WI38 (cell line): ENCODE measurements at regions not wholly inside any gene's neighbourhood (a gene's known extent, or its start where the extent isn't known, plus 50 kb on each side); places are given as distances from the start of the nearest gene placed in this dataset.
A peak's percentile ranks its signal among the peaks of the same experiment; 100 is the strongest.

Experiments
- H3K4me3 ChIP-seq: 2 replicates; pipeline ENCODE4 v1.5.1; 2011; ENCODE audit warnings: low read depth, mild to moderate bottlenecking, control low read depth, low read length
- TF ChIP-seq, protein P1 (sequence below): IDR thresholded peaks from 2 replicates; pipeline ENCODE4 v1.5.1; 2012; ENCODE audit warnings: low read depth, mild to moderate bottlenecking, control low read depth, low read length

DNA sequence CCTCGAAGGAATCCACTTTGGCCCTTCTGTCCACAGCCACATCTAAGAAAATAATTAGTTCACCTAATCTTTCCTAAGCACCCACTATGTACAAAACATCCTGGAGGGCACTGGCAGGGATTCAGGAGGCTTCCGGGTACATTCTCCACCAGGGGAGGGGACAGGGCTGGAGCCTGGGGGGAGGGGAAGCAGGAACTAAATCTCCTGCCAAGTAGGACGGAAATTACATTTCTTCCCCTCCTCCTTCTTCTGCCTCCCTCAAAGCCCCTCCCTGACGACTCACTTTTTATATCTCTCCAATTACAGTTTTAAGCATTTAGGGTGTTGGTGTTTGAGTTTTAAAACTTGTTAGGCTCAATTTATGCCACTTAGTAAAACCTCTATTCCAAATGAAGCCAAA, 203.1 kb downstream of the BCOR start:
- no peak overlapping the region for H3K4me3 ChIP-seq
- TF ChIP-seq, protein P1, sequence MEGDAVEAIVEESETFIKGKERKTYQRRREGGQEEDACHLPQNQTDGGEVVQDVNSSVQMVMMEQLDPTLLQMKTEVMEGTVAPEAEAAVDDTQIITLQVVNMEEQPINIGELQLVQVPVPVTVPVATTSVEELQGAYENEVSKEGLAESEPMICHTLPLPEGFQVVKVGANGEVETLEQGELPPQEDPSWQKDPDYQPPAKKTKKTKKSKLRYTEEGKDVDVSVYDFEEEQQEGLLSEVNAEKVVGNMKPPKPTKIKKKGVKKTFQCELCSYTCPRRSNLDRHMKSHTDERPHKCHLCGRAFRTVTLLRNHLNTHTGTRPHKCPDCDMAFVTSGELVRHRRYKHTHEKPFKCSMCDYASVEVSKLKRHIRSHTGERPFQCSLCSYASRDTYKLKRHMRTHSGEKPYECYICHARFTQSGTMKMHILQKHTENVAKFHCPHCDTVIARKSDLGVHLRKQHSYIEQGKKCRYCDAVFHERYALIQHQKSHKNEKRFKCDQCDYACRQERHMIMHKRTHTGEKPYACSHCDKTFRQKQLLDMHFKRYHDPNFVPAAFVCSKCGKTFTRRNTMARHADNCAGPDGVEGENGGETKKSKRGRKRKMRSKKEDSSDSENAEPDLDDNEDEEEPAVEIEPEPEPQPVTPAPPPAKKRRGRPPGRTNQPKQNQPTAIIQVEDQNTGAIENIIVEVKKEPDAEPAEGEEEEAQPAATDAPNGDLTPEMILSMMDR: no peak

DNA sequence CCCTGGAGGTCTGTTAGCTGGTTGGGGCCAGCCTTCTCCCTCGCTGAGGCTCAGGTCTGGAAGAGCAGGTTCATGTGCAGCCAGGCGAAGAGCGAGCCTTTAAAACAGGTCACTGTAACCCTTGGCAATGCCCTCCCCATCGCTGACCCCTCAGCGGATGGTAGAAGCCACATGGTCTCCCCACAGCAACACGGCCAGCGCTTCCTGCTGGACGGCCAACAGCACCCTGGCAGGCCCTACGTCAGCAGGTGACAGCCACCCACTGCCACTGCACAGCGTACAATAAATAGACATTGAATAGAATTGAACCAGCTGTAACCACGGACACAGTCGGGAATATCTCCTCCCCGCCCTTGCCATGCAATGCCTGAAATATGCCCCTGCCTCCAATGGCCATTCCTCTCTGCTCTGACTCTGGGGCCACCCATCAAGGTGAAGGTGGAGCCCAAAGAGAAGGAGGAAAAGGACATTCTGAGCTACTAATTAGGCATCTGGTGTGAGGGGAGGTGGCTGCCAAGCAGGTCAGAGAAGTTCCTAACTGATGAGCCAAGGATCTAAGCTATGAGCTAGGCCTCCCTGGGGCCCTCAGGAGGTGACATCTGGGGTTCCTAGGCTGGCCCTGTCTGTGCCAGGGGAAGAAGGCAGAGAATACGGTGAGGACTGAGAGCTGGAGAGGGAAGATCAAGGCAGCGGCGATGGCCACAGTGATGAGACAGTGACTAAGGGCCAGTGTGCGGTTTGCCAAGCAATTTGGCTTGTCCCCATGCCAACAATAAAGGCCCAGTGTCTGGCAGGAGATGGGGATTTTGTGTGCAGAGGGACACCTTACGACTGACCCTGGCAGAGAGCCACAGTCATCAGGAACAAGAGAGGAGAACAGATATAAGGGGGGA, 202.3 kb downstream of the BCOR start:
- TF ChIP-seq, protein P1: no peak
- H3K4me3 ChIP-seq: no peak overlapping the region

DNA sequence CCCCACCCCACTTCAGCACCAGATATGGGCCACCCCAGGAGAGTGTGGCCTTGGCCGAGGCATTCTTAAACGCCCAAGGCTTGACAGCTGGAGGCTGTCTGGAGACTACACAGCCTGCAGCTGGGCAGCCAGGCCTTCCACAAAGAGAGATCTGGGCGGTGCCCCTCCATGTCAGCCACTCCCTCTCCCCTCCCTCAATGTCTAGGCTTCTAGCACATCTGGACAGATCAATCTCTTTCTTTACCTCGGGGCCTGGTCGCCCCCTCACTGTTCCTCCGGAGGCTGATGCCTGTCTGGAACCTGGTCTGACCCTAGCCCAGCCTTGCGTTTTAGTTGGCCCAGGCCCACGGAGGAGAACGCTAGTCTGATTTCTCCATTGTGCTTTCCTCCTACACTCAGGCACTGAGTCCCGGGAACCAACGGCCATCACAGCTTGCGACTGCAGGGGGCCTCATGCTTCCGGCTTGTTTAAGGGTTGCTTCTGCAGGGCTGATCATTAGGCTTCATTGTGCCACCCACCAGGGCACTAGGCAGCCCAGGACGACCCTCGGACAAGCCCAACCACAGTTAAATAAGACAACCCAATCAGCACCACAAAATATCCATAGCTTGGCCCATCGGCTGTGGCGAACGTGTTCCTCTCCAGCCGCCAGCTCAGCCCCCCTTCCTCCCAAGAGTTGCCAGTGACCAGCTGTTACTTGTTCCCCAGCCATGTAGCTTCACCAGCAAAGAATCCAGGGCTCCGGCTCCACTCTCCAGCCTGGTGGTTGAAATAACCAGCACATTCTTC, 200.6 kb downstream of the BCOR start:
- TF ChIP-seq, protein P1: 0 out of 2 replicates have a peak, but pooled peaks have one; percentile 5
- no peak overlapping the region for H3K4me3 ChIP-seq

DNA sequence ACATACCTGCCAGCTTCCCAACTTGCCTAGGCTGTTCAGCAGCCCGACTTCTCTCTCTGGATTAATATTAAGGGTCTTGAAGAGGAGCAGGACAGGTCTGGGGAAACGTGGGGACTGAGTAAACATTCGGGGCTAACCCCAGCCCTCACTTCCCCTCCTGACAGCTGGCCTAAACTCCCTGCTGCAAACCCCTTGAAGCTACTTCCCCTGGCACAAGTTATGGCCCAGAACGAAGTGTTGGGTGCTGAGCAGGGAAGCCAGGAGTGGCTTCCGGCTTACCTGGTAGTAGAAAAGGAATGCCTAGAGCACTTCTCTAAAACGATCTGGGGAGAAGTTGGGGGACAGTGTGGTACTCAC, 200.0 kb downstream of the BCOR start:
- TF ChIP-seq, protein P1: no peak
- H3K4me3 ChIP-seq: no peak overlapping the region

DNA sequence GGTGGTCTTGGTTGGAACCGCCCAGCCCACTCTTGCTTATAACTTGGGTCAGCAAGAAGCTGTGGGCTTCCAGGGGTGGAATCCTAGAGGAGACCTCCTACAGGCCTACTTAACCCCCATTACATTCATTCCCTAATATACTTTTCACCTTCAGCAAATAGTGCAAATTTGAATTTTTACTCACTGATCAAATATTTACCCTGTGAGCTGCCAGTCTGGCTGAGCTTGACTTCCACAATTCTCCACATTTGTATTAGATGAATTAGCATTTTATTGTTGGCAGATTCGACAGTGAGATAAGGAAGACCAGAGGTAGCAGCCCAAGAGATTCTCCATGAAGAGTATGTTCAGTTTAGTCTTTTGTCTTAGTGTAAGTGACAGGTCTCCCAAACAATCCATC, 199.6 kb downstream of the BCOR start:
- H3K4me3 ChIP-seq: no peak overlapping the region
- TF ChIP-seq, protein P1: no peak

DNA sequence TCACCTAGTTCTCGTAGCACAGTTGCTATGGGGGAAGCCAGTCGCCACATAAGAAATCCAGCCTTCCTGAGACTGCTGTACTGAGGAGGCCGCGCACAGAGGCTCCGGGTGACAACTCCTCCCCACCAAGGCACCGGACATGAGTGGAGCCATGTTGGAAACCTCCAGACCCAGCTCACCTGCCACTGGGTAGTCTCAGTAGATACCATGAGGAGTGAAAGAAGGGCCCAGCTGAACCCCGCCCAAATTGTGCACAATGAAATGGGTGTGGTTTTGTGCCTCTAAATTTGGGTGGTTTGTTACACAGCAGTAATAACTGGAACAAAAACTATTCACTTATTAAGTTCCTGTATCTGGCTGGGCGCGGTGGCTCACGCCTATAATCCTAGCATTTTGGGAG, 198.7 kb downstream of the BCOR start:
- no peak overlapping the region for H3K4me3 ChIP-seq
- TF ChIP-seq, protein P1: no peak
